ENCODE measurements at regions not wholly inside any gene's neighbourhood (a gene's known extent, or its start where the extent isn't known, plus 50 kb on each side); places are given as distances from the start of the nearest gene placed in this dataset.
"Not testable (repeated sequence)": the region's sequence is repeated elsewhere in the genome, so short reads cannot be mapped to it uniquely, and the experiment has no call there.

DNA sequence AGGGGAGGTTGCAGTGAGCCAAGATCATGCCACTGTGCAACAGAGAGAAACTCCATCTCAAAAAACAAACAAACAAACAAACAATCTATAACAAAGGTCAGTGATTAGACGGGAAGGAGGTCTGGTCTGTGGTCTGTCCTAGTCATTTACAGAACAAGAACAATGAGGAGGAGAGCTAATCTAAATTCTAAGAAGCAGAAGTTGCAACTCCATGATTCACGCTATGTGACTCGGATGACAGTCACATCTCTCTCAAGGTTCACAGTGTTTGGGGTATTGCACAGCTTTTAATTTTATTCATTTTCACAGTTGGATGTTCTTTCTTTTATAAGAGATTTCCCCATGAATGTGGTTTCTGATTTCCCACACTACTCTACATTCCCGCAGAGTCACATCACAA, 218.7 kb upstream of the PIEZO2 start:
- DNase-seq: no peak
- no peak overlapping the region for H3K27ac ChIP-seq
- H3K36me3 ChIP-seq: no peaks in the 10 kb centered on the region
- no peaks in the 10 kb centered on the region for H3K9me3 ChIP-seq
- no peaks in the 10 kb centered on the region for H3K27me3 ChIP-seq
- TF ChIP-seq, protein P1, sequence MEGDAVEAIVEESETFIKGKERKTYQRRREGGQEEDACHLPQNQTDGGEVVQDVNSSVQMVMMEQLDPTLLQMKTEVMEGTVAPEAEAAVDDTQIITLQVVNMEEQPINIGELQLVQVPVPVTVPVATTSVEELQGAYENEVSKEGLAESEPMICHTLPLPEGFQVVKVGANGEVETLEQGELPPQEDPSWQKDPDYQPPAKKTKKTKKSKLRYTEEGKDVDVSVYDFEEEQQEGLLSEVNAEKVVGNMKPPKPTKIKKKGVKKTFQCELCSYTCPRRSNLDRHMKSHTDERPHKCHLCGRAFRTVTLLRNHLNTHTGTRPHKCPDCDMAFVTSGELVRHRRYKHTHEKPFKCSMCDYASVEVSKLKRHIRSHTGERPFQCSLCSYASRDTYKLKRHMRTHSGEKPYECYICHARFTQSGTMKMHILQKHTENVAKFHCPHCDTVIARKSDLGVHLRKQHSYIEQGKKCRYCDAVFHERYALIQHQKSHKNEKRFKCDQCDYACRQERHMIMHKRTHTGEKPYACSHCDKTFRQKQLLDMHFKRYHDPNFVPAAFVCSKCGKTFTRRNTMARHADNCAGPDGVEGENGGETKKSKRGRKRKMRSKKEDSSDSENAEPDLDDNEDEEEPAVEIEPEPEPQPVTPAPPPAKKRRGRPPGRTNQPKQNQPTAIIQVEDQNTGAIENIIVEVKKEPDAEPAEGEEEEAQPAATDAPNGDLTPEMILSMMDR (IDR thresholded peaks at IDR 0.05): no peak
- H3K4me3 ChIP-seq: no peak overlapping the region
- peaks cover 0 to 8% (median 2%) of the 10 kb centered on the region in 4 donors for H3K4me1 ChIP-seq
- intact Hi-C loops (cut with DNase I; ENCODE audit: low total_unique reads): no loop called here

DNA sequence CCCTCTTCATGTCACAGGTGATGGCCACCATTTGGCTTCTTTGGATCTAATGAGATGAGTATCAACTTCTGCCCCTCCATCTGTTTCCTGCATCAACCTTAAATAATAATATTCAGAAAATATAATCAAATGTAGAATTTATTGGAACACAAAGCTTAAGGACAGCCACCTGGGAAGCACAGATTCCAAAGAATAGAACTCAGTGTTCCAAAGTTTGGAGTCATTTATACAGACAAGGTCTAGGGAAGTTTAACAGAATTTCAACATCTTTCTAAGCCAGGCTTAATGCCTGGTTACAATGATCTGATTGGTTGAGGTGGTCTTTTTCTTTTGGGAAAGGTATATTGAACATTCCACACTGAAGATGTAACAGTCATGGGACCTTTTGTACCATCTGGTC, 218.0 kb upstream of the PIEZO2 start:
- H3K4me3 ChIP-seq: no peak overlapping the region
- H3K36me3 ChIP-seq: no peaks in the 10 kb centered on the region
- TF ChIP-seq, protein P1 (IDR thresholded peaks at IDR 0.05): no peak
- H3K27me3 ChIP-seq: no peaks in the 10 kb centered on the region
- no peaks in the 10 kb centered on the region for H3K9me3 ChIP-seq
- intact Hi-C loops (cut with DNase I; ENCODE audit: low total_unique reads): no loop called here
- peaks cover 0 to 8% (median 2%) of the 10 kb centered on the region in 4 donors for H3K4me1 ChIP-seq
- no peak overlapping the region for H3K27ac ChIP-seq
- DNase-seq: no peak

DNA sequence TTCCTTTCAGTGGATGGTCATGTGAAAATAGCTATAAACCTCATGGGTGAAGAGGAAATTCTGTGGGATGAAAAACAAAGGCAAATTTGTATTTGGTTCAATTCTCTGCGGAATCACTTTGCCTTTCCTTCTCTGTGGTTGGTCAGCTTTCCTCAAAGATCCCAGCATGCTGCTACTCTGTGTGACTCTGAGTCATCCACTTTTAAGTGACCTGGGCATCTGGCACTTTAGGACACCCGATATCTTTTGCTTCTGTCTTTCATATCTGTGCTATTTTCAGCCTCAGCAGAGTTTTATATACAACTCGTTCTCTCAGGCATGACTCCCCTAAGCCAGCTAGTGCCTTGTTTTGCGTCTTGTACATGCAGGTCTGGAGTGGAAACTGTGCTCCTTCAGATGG, 217.0 kb upstream of the PIEZO2 start:
- TF ChIP-seq, protein P1 (IDR thresholded peaks at IDR 0.05): no peak
- no peak overlapping the region for H3K27ac ChIP-seq
- H3K4me3 ChIP-seq: no peak overlapping the region
- intact Hi-C loops (cut with DNase I; ENCODE audit: low total_unique reads): no loop called here
- H3K9me3 ChIP-seq: no peaks in the 10 kb centered on the region
- H3K36me3 ChIP-seq: no peaks in the 10 kb centered on the region
- no peak for DNase-seq
- H3K27me3 ChIP-seq: no peaks in the 10 kb centered on the region
- peaks cover 0 to 8% (median 2%) of the 10 kb centered on the region in 4 donors for H3K4me1 ChIP-seq

DNA sequence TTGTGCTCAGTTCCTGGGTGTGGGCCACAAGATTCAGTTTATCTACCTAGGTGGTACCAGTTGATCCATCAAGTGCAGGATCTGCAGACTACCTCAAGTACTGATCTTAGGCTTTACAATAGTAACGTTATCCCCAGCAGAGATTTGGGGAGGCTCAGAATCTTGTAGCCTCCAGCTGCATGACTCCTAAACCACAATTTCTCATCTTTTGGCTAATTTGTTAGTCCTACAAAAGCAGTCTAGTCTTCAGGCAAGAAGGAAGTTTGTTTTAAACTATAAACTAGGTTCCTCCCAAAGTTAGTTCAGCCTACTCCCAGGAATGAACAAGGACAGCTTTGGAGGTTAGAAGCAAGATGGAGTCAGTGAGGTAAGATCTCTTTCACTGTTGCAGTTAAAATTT, 213.5 kb upstream of the PIEZO2 start:
- H3K4me1 ChIP-seq: peaks cover 0 to 8% (median 2%) of the 10 kb centered on the region in 4 donors
- no peak overlapping the region for H3K4me3 ChIP-seq
- DNase-seq: no peak
- no peaks in the 10 kb centered on the region for H3K27me3 ChIP-seq
- H3K9me3 ChIP-seq: no peaks in the 10 kb centered on the region
- intact Hi-C loops (cut with DNase I; ENCODE audit: low total_unique reads): no loop called here
- H3K27ac ChIP-seq: no peak overlapping the region
- H3K36me3 ChIP-seq: no peaks in the 10 kb centered on the region
- TF ChIP-seq, protein P1 (IDR thresholded peaks at IDR 0.05): no peak

DNA sequence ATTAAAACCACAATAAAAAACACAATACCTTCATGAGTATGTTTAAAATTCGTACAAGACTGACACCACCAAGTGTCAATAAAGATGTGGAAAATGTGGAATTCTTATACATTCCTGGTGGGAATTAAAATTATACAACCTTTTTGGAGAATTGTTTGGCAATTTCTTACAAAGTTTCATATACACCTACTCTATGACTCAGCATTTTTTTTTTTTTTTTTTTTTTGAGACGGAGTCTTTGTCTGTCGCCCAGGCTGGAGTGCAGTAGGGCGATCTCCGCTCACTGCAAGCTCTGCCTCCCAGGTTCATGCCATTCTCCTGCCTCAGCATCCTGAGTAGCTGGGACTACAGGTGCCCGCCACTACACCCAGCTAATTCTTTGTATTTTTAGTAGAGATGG, 212.5 kb upstream of the PIEZO2 start:
- H3K27me3 ChIP-seq; H3K4me1 ChIP-seq; H3K36me3 ChIP-seq; intact Hi-C loops (cut with DNase I; ENCODE audit: low total_unique reads); H3K27ac ChIP-seq; H3K4me3 ChIP-seq; H3K9me3 ChIP-seq; DNase-seq: not testable (repeated sequence)

DNA sequence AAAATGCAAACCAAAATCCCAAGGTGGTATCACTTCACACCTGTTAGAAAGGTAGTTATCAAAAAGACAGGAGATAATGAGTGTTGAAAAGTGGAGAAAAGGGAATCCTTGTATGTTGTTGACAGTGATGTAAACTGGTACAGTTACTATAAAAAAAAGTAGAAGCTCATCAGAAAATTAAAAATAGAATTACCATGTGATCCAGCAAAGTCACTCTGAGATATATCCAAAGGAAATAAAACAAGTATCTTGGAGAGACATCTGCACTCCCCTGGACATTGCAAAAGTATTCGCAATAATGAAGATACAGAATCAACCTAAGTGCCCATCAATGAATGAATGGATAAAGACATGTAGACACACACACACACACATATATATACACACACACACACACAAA, 208.3 kb upstream of the PIEZO2 start:
- intact Hi-C loops (cut with DNase I; ENCODE audit: low total_unique reads): no loop called here
- H3K27ac ChIP-seq: no peak overlapping the region
- no peaks in the 10 kb centered on the region for H3K9me3 ChIP-seq
- no peaks in the 10 kb centered on the region for H3K4me1 ChIP-seq
- H3K27me3 ChIP-seq: no peaks in the 10 kb centered on the region
- DNase-seq: no peak
- no peaks in the 10 kb centered on the region for H3K36me3 ChIP-seq
- H3K4me3 ChIP-seq: no peak overlapping the region
- TF ChIP-seq, protein P1 (IDR thresholded peaks at IDR 0.05): no peak

DNA sequence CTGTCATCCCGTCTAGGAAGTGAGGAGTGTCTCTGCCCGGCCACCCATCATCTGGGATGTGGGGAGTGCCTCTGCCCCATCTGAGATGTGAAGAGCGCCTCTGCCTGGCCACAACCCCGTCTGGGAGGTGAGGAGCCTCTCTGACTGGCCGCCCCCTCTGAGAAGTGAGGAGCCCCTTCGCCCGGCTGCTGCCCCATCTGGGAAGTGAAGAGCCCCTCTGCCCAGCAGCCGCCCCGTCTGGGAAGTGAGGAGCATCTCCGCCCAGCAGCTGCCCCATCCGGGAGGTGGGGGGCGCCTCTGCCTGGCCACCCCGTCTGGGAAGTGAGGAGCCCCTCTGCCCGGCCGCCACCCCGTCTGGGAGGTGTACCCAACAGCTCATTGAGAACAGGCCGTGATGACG, 195.2 kb upstream of the PIEZO2 start:
- peaks cover 0 to 28% (median 14%) of the 10 kb centered on the region in 3 donors for H3K9me3 ChIP-seq
- H3K27ac ChIP-seq; intact Hi-C loops (cut with DNase I; ENCODE audit: low total_unique reads); H3K36me3 ChIP-seq; H3K4me1 ChIP-seq; H3K4me3 ChIP-seq; H3K27me3 ChIP-seq; DNase-seq: not testable (repeated sequence)

Measured in tibial artery (tissue), 4 donors.